ENCODE measurements at regions not wholly inside any gene's neighbourhood (a gene's known extent, or its start where the extent isn't known, plus 50 kb on each side); places are given as distances from the start of the nearest gene placed in this dataset.

GRCh38 chr2:16785149-16785548, 119.5 kb upstream of the CYRIA start:
- H3K4me2 ChIP-seq (replicated peaks; ENCODE audit: low read depth, low read length, poor library complexity, severe bottlenecking): no peak overlapping the region
- Mint-ChIP-seq H3K9me3 (ENCODE audit: insufficient read depth) (no peaks in the 10 kb centered on the region), H3K4me1 (no peaks in the 10 kb centered on the region), H3K27me3 (peaks cover 13% of the 10 kb centered on the region), H3K4me3 (no peak overlapping the region), H3K27ac (no peak overlapping the region)
- no peak overlapping the region for H2AFZ ChIP-seq (ENCODE audit: insufficient read depth, low read depth, low read length, poor library complexity, severe bottlenecking)
- no peaks in the 10 kb centered on the region for H3K79me2 ChIP-seq (ENCODE audit: control insufficient read depth, insufficient read depth, low read length)
- 80% methylated on average over 2 of the region's 3 CpGs for WGBS (ENCODE audit: insufficient coverage)
- ATAC-seq (ENCODE audit: low read depth) (no peak), DNase-seq (no peak)
- intact Hi-C loops (cut with micrococcal nuclease): no loop called here
- no peak overlapping the region for H3K4me3 ChIP-seq (ENCODE audit: control extremely low read depth in 1 of 5, extremely low read depth in 1 of 5, insufficient read depth in 1 of 5, low read depth in 2 of 5, low read length in 4 of 5)
- no peaks in the 10 kb centered on the region for H3K4me1 ChIP-seq (ENCODE audit: control insufficient read depth in 2 of 2, insufficient read depth in 2 of 2, low read length in 2 of 2)
- H3K36me3 ChIP-seq (replicated peaks in 1 of 2; ENCODE audit: control extremely low read depth in 1 of 2, control insufficient read depth in 1 of 2, extremely low read depth in 1 of 2, insufficient read depth in 2 of 2, low read length in 1 of 2): no peaks in the 10 kb centered on the region
- ChIA-PET POLR2A (no interaction called here), CTCF (interaction anchor here (1.2 kb wide), 2 partner anchors 11 to 524 kb away, joined by 5 to 6 read pairs; no protein-coding TSS in a partner anchor)
- no peaks in the 10 kb centered on the region for H3K9me3 ChIP-seq (ENCODE audit: control extremely low read depth in 1 of 3, control insufficient read depth in 2 of 3, insufficient read depth in 1 of 3, low read length in 2 of 3)
- H3K9ac ChIP-seq (ENCODE audit: low read length): no peak overlapping the region
- H4K20me1 ChIP-seq (ENCODE audit: control insufficient read depth, insufficient read depth, low read length, poor library complexity, severe bottlenecking): no peaks in the 10 kb centered on the region
- H3K27me3 ChIP-seq (replicated peaks in 1 of 4; ENCODE audit: control extremely low read depth in 1 of 4, control insufficient read depth in 3 of 4, insufficient read depth in 4 of 4, low read length in 3 of 4): peaks cover 0 to 5% (median 0%) of the 10 kb centered on the region in 4 experiments
- no peak overlapping the region for H3K27ac ChIP-seq (ENCODE audit: low read length in 2 of 2)
- TF ChIP-seq CTCF (IDR thresholded peaks at IDR 0.05) (no peak), EZH2 (IDR thresholded peaks at IDR 0.05; ENCODE audit: borderline replicate concordance, insufficient read depth, low read depth, low read length, poor library complexity, severe bottlenecking) (no peak)

- Histone ChIP-seq H3K9ac (ENCODE audit: low read length) (no peak overlapping the region), H3K9me3 (ENCODE audit: control extremely low read depth in 1 of 3, control insufficient read depth in 2 of 3, insufficient read depth in 1 of 3, low read length in 2 of 3) (peaks cover 0 to 3% (median 0%) of the 10 kb centered on the region in 3 donors), H3K27ac (ENCODE audit: low read length in 2 of 2) (no peak overlapping the region), H3K4me3 (ENCODE audit: control extremely low read depth in 1 of 5, extremely low read depth in 1 of 5, insufficient read depth in 1 of 5, low read depth in 2 of 5, low read length in 4 of 5) (no peak overlapping the region), H3K4me1 (ENCODE audit: control insufficient read depth in 2 of 2, insufficient read depth in 2 of 2, low read length in 2 of 2) (no peaks in the 10 kb centered on the region), H3K79me2 (ENCODE audit: control insufficient read depth, insufficient read depth, low read length) (no peaks in the 10 kb centered on the region), H2AFZ (ENCODE audit: insufficient read depth, low read depth, low read length, poor library complexity, severe bottlenecking) (no peak overlapping the region), H3K27me3 (replicated peaks in 1 of 4; ENCODE audit: control extremely low read depth in 1 of 4, control insufficient read depth in 3 of 4, insufficient read depth in 4 of 4, low read length in 3 of 4) (peaks cover 0 to 5% (median 0%) of the 10 kb centered on the region in 4 experiments), H3K4me2 (replicated peaks; ENCODE audit: low read depth, low read length, poor library complexity, severe bottlenecking) (no peak overlapping the region), H4K20me1 (ENCODE audit: control insufficient read depth, insufficient read depth, low read length, poor library complexity, severe bottlenecking) (no peaks in the 10 kb centered on the region), H3K36me3 (replicated peaks in 1 of 2; ENCODE audit: control extremely low read depth in 1 of 2, control insufficient read depth in 1 of 2, extremely low read depth in 1 of 2, insufficient read depth in 2 of 2, low read length in 1 of 2) (no peaks in the 10 kb centered on the region)
- no peak for DNase-seq
- Mint-ChIP-seq H3K4me3 (no peak overlapping the region), H3K27ac (no peak overlapping the region), H3K9me3 (ENCODE audit: insufficient read depth) (no peaks in the 10 kb centered on the region), H3K27me3 (peaks cover 13% of the 10 kb centered on the region), H3K4me1 (no peaks in the 10 kb centered on the region)
- ChIA-PET POLR2A (no interaction called here), CTCF (no interaction called here)
- intact Hi-C loops (cut with micrococcal nuclease): no loop called here
- no peak for ATAC-seq (ENCODE audit: low read depth)
- no CpG with 5 or more reads among the region's 3 CpGs for WGBS (ENCODE audit: insufficient coverage)
- TF ChIP-seq CTCF (IDR thresholded peaks at IDR 0.05): no peak
- TF ChIP-seq EZH2 (IDR thresholded peaks at IDR 0.05; ENCODE audit: borderline replicate concordance, insufficient read depth, low read depth, low read length, poor library complexity, severe bottlenecking): no peak
Observed at GRCh38 chr2:16784652-16785051, 119.0 kb upstream of the CYRIA start.
